DOHH2 (cell line): ENCODE measurements at regions not wholly inside any gene's neighbourhood (a gene's known extent, or its start where the extent isn't known, plus 50 kb on each side); places are given as distances from the start of the nearest gene placed in this dataset.

Source experiments
- H3F3A ChIP-seq: fragments of 200-600 bp; sonication (generic), shearing (Covaris generic); 2 replicates; pipeline ENCODE4 v1.6.0; 2016; ENCODE audit warnings: antibody characterized with exemption, mild to moderate bottlenecking; ENCODE audit not compliant: control insufficient read depth, insufficient read depth
- H3K27ac ChIP-seq: fragments of 200-600 bp; sonication (generic); 2 replicates; pipeline ENCODE4 v1.5.1; 2014; ENCODE audit warnings: low read depth, mild to moderate bottlenecking, low read length, moderate library complexity
- H3K27me3 ChIP-seq: fragments of 200-600 bp; sonication (generic); 2 replicates; pipeline ENCODE4 v1.6.1; 2014; ENCODE audit warnings: mild to moderate bottlenecking, low read length, mixed read lengths; ENCODE audit not compliant: control insufficient read depth
- H3K36me3 ChIP-seq: fragments of 200-600 bp; sonication (generic); 2 replicates; pipeline ENCODE4 v1.6.1; 2014; ENCODE audit warnings: mild to moderate bottlenecking, low read length, moderate library complexity, mixed read lengths; ENCODE audit not compliant: control insufficient read depth
- H3K4me1 ChIP-seq: fragments of 200-600 bp; sonication (generic); 2 replicates; pipeline ENCODE4 v1.6.1; 2014; ENCODE audit warnings: mild to moderate bottlenecking, low read length, mixed read lengths; ENCODE audit not compliant: control insufficient read depth
- H3K4me2 ChIP-seq: fragments of 200-600 bp; sonication (generic); 2 replicates; pipeline ENCODE4 v1.6.0; 2014; ENCODE audit warnings: mild to moderate bottlenecking, low read length, moderate library complexity
- H3K4me3 ChIP-seq: fragments of 200-600 bp; sonication (generic); 2 replicates; pipeline ENCODE4 v1.5.1; 2014; ENCODE audit warnings: mild to moderate bottlenecking, low read length, mixed read lengths
- H3K79me2 ChIP-seq: fragments of 200-600 bp; sonication (generic); 2 replicates; pipeline ENCODE4 v1.6.1; 2014; ENCODE audit warnings: mild to moderate bottlenecking, low read length, mixed read lengths; ENCODE audit not compliant: control insufficient read depth
- H3K9me2 ChIP-seq: fragments of 200-600 bp; sonication (generic); replicated peaks from 2 replicates; pipeline ENCODE4 v1.6.1; 2014; ENCODE audit warnings: mild to moderate bottlenecking, low read length, mixed read lengths; ENCODE audit not compliant: control insufficient read depth
- H3K9me3 ChIP-seq: fragments of 200-600 bp; sonication (generic); 2 replicates; pipeline ENCODE4 v1.6.1; 2014; ENCODE audit warnings: antibody characterized with exemption, low read length, mixed read lengths; ENCODE audit not compliant: control insufficient read depth, insufficient read depth
- H4K20me1 ChIP-seq: fragments of 200-600 bp; sonication (generic); 2 replicates; pipeline ENCODE4 v1.6.0; 2014; ENCODE audit warnings: low read depth, mild to moderate bottlenecking, antibody characterized with exemption, low read length, moderate library complexity; ENCODE audit not compliant: control insufficient read depth, insufficient read depth
- EZH2phosphoT487 ChIP-seq: fragments of 200-600 bp; sonication (generic); IDR thresholded peaks from 2 replicates; pipeline ENCODE4 v1.6.1; 2017; ENCODE audit warnings: borderline replicate concordance, mild to moderate bottlenecking, antibody characterized with exemption, low read length, moderate library complexity, mixed read lengths
- TF ChIP-seq, protein P1 (sequence below): fragments of 200-600 bp; sonication (generic); IDR thresholded peaks from one replicate; pipeline ENCODE4 v1.5.1; 2014; ENCODE audit warnings: antibody characterized with exemption, mild to moderate bottlenecking, low read depth, low read length; ENCODE audit not compliant: poor library complexity, severe bottlenecking

DNA sequence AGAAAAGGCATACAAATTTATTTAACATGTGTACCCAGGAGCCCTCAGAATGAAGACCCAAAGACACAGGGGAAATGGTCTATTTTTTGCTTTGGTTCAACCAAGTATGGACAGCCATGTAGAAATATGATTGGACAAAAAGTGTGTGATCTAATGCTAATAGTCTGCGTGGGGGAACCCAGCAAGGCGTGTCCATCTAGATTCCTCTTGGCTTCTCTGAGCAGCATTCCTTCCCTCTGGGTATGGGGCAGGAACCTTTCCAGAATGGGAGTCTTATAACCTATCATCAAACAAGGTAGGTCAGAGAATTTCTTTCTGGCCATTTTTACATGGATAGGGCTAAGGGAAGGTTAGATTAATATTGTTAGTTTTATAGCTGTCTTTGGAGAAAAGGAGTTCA, 698.2 kb downstream of the FGF9 start:
- no peaks in the 10 kb centered on the region for H3K9me2 ChIP-seq

DNA sequence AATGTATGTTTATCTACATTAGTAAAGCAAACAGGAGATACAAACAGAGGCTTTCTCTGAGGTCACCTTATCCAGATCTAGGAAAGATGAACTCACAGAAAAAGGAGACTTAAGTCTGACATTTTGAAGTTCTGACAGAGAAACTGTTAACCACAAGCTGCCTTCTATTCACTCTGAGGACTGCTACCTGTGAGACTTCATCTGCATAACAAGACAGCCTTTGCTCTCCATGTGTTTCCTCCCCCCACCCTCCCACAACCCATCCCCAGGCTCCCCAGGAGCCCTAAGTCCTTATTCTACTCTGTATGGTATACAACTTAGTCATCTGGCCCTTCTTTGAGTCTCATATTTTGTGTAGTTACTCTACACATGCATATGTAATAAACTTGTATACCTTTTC, 699.0 kb downstream of the FGF9 start:
- Histone ChIP-seq H3K36me3 (no peaks in the 10 kb centered on the region), H3K9me3 (peaks cover 13% of the 10 kb centered on the region; the same call in 1 of the 2 replicates), H3K79me2 (no peaks in the 10 kb centered on the region), H3K27me3 (no peaks in the 10 kb centered on the region), H4K20me1 (no peaks in the 10 kb centered on the region), H3K27ac (no peak overlapping the region), H3K4me3 (no peak overlapping the region), H3K4me2 (no peak overlapping the region), H3K9me2 (no peaks in the 10 kb centered on the region), H3F3A (no peaks in the 10 kb centered on the region), H3K4me1 (no peaks in the 10 kb centered on the region)
- TF ChIP-seq, protein P1, sequence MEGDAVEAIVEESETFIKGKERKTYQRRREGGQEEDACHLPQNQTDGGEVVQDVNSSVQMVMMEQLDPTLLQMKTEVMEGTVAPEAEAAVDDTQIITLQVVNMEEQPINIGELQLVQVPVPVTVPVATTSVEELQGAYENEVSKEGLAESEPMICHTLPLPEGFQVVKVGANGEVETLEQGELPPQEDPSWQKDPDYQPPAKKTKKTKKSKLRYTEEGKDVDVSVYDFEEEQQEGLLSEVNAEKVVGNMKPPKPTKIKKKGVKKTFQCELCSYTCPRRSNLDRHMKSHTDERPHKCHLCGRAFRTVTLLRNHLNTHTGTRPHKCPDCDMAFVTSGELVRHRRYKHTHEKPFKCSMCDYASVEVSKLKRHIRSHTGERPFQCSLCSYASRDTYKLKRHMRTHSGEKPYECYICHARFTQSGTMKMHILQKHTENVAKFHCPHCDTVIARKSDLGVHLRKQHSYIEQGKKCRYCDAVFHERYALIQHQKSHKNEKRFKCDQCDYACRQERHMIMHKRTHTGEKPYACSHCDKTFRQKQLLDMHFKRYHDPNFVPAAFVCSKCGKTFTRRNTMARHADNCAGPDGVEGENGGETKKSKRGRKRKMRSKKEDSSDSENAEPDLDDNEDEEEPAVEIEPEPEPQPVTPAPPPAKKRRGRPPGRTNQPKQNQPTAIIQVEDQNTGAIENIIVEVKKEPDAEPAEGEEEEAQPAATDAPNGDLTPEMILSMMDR, result no peak
- no peak for TF ChIP-seq EZH2phosphoT487

More for the DNA sequence above, 698.2 kb downstream of the FGF9 start:
- no peaks in the 10 kb centered on the region for H3F3A ChIP-seq
- H3K36me3 ChIP-seq, result no peaks in the 10 kb centered on the region
- H3K4me2 ChIP-seq, result no peak overlapping the region
- H3K4me3 ChIP-seq, result no peak overlapping the region
- H3K27ac ChIP-seq, result no peak overlapping the region
- peaks cover 13% of the 10 kb centered on the region; the same call in 1 of the 2 replicates for H3K9me3 ChIP-seq
- no peaks in the 10 kb centered on the region for H3K79me2 ChIP-seq
- no peaks in the 10 kb centered on the region for H4K20me1 ChIP-seq
- TF ChIP-seq, protein P1, result no peak
- H3K4me1 ChIP-seq, result no peaks in the 10 kb centered on the region
- H3K27me3 ChIP-seq, result no peaks in the 10 kb centered on the region

DNA sequence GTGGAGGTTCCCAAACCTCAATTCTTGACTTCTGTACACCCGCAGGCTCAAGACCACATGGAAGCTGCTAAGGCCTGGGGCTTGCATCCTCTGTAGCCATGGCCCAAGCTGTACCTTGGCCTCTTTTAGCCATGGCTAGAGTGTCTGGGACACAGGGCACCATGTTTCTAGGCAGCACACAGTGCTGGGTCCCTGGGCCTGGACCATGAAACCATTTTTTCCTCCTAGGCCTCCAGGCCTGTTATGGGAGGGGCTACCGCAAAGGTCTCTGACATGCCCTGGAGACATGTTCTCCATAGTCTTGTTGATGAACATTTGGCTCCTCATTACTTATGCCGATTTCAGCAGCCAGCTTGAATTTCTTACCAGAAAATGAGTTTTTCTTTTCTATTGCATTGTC, 701.4 kb downstream of the FGF9 start:
- Histone ChIP-seq H3K36me3 (no peaks in the 10 kb centered on the region), H3K9me2 (no peaks in the 10 kb centered on the region), H3K4me1 (no peaks in the 10 kb centered on the region), H3K27ac (no peak overlapping the region), H3F3A (no peaks in the 10 kb centered on the region), H4K20me1 (no peaks in the 10 kb centered on the region), H3K79me2 (no peaks in the 10 kb centered on the region), H3K4me2 (no peak overlapping the region), H3K27me3 (no peaks in the 10 kb centered on the region), H3K9me3 (peaks cover 9% of the 10 kb centered on the region; the same call in 1 of the 2 replicates), H3K4me3 (no peak overlapping the region)
- TF ChIP-seq, protein P1, result no peak
- no peak for TF ChIP-seq EZH2phosphoT487

DNA sequence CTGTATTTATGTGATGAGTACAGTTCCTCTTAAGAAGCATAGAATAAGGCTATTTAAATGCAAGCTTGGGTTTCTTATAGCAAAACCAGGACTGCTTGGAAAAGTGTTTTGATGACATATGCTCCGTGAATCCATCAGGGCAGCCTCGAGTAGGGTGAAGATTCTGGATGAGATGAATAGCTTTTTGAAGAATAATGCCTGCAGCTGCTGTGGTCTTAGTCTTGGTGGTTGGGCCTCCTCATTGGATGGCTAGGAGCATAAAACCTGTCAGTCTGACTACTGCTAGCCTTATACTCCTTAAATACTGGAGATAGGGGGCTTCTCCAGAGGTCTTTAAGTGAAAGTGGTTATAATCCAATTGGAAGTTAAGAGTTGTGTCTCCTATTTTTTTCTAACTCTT, 704.3 kb downstream of the FGF9 start:
- Histone ChIP-seq H3K9me3 (peaks cover 9% of the 10 kb centered on the region; the same call in 1 of the 2 replicates), H3F3A (no peaks in the 10 kb centered on the region), H3K4me1 (no peaks in the 10 kb centered on the region), H3K4me3 (no peak overlapping the region), H3K27ac (no peak overlapping the region), H4K20me1 (no peaks in the 10 kb centered on the region), H3K9me2 (no peaks in the 10 kb centered on the region), H3K79me2 (no peaks in the 10 kb centered on the region), H3K4me2 (no peak overlapping the region), H3K27me3 (no peaks in the 10 kb centered on the region), H3K36me3 (no peaks in the 10 kb centered on the region)
- no peak for TF ChIP-seq EZH2phosphoT487
- TF ChIP-seq, protein P1, result no peak
